Endothelial cell of umbilical vein (primary cell): ENCODE measurements at regions not wholly inside any gene's neighbourhood (a gene's known extent, or its start where the extent isn't known, plus 50 kb on each side); places are given as distances from the start of the nearest gene placed in this dataset.

Experiments used
- BruUV-seq: library from RNA; stranded (reverse); fragments of 400-500 nt; replicated peaks from 2 replicates; lab custom pipeline; 2021; lab: Mats Ljungman, UMichigan
- CTCF ChIA-PET: fragments of 300-600, 350-600 bp; sonication (Branson Sonifier 250); formaldehyde crosslinking; loops from one replicate; lab custom pipeline; 2021; ENCODE audit warnings: antibody characterized with exemption, inconsistent platforms; lab: Charles Lee
- POLR2A ChIA-PET: fragments of 300-600, 350-600 bp; sonication (Branson Sonifier 250); formaldehyde crosslinking; loops from one replicate; lab custom pipeline; 2021; ENCODE audit warnings: antibody characterized with exemption, inconsistent platforms; lab: Charles Lee
- DNase-seq: peaks from one replicate; pipeline ENCODE4 v3.0.0-alpha.2; 2011; ENCODE audit warnings: low read depth, low spot score
- FAIRE-seq: peaks from 2 replicates; lab custom pipeline; 2011; peaks lifted over from hg19 to GRCh38; lab: Jason Lieb, UNC
- H2AFZ ChIP-seq: 2 replicates; pipeline ENCODE4 v1.6.0; 2012; ENCODE audit warnings: low read depth, low read length, control low read depth, inconsistent platforms
- H3K27ac ChIP-seq: 2 replicates; pipeline ENCODE4 v1.5.1; 2011; ENCODE audit warnings: low read depth, mild to moderate bottlenecking, control low read depth, low read length, moderate library complexity; ENCODE audit not compliant: insufficient read depth
- H3K27me3 ChIP-seq, 2 experiments: 2 replicates each; pipeline versions ENCODE4 v1.6.0 to v1.6.1; 2011; ENCODE audit warnings: low read length in 2 of 2, mixed read lengths in 1 of 2; ENCODE audit not compliant: control insufficient read depth in 2 of 2, insufficient read depth in 2 of 2
- H3K36me3 ChIP-seq, 2 experiments: 2 replicates in 1 of 2; 3 replicates in 1 of 2; pipeline ENCODE4 v1.5.1; 2011; ENCODE audit warnings: low read length in 2 of 2, mild to moderate bottlenecking in 1 of 2, moderate library complexity in 1 of 2; ENCODE audit not compliant: control insufficient read depth in 2 of 2, insufficient read depth in 2 of 2; ENCODE audit errors: extremely low read depth in 1 of 2
- H3K4me1 ChIP-seq: 3 replicates; pipeline ENCODE4 v1.5.1; 2011; ENCODE audit warnings: mild to moderate bottlenecking, low read length; ENCODE audit not compliant: control insufficient read depth, insufficient read depth; ENCODE audit errors: extremely low read depth
- H3K4me2 ChIP-seq: 2 replicates; pipeline ENCODE4 v1.6.1; 2011; ENCODE audit warnings: low read length, control low read depth, mixed read lengths; ENCODE audit not compliant: insufficient read depth
- H3K4me3 ChIP-seq, 3 experiments: fragments of 200-600 bp in 1 of 3; sonication (generic), shearing (Covaris generic) in 1 of 3; replicated peaks in 1 of 3; 2 replicates each; pipeline ENCODE4 v1.5.1; 2011 to 2016; ENCODE audit warnings: control low read depth in 3 of 3, low read length in 3 of 3, mild to moderate bottlenecking in 2 of 3, inconsistent platforms in 1 of 3, low read depth in 1 of 3, moderate library complexity in 1 of 3; ENCODE audit not compliant: insufficient read depth in 1 of 3
- H3K79me2 ChIP-seq: 2 replicates; pipeline ENCODE4 v1.6.0; 2012; ENCODE audit warnings: low read length, inconsistent platforms; ENCODE audit not compliant: control insufficient read depth, insufficient read depth
- H3K9ac ChIP-seq: replicated peaks from 2 replicates; pipeline ENCODE3; 2011; ENCODE audit warnings: low read length, control low read depth; ENCODE audit not compliant: insufficient read depth; ENCODE audit errors: extremely low read depth
- H3K9me1 ChIP-seq: replicated peaks from 3 replicates; pipeline ENCODE4 v1.6.0; 2011; ENCODE audit warnings: mild to moderate bottlenecking, low read length; ENCODE audit not compliant: control insufficient read depth, insufficient read depth; ENCODE audit errors: extremely low read depth
- H3K9me3 ChIP-seq: replicated peaks from 2 replicates; pipeline ENCODE4 v1.5.1; 2012; ENCODE audit warnings: low read length, inconsistent platforms; ENCODE audit not compliant: control insufficient read depth, insufficient read depth
- H4K20me1 ChIP-seq: replicated peaks from 2 replicates; pipeline ENCODE3; 2011; ENCODE audit warnings: mild to moderate bottlenecking, low read length; ENCODE audit not compliant: control insufficient read depth, insufficient read depth; ENCODE audit errors: extremely low read depth
- CTCF ChIP-seq, 2 donors: IDR thresholded peaks; 1 replicate in 1 of 2; 2 replicates in 1 of 2; pipeline ENCODE4 v1.5.1; 2011; ENCODE audit warnings: low read length in 2 of 2, mild to moderate bottlenecking in 2 of 2, moderate library complexity in 2 of 2, control low read depth in 1 of 2, inconsistent platforms in 1 of 2, low read depth in 1 of 2; ENCODE audit not compliant: insufficient read depth in 1 of 2; ENCODE audit errors: extremely low read depth in 1 of 2
- EZH2 ChIP-seq: IDR thresholded peaks from 2 replicates; pipeline ENCODE4 v1.6.1; 2012; ENCODE audit warnings: borderline replicate concordance, low read depth, mild to moderate bottlenecking, moderate library complexity, low read length, inconsistent platforms; ENCODE audit not compliant: severe bottlenecking
- FOS ChIP-seq: IDR thresholded peaks from 2 replicates; pipeline ENCODE4 v1.6.1; 2011; ENCODE audit warnings: mild to moderate bottlenecking, low read length, moderate library complexity, borderline replicate concordance; ENCODE audit not compliant: insufficient read depth
- GATA2 ChIP-seq: IDR thresholded peaks from 2 replicates; pipeline ENCODE4 v1.7.0; 2011; ENCODE audit warnings: low read depth, mild to moderate bottlenecking, moderate library complexity, mixed read lengths, low read length; ENCODE audit not compliant: insufficient read length, insufficient read depth
- JUN ChIP-seq: IDR thresholded peaks from 2 replicates; pipeline ENCODE4 v1.6.1; 2011; ENCODE audit warnings: borderline replicate concordance, low read depth; ENCODE audit not compliant: insufficient read length, insufficient read depth
- MAX ChIP-seq: IDR thresholded peaks from 2 replicates; pipeline ENCODE4 v1.6.1; 2011; ENCODE audit not compliant: insufficient read depth, insufficient read length
- MYC ChIP-seq: IDR thresholded peaks from one replicate; pipeline ENCODE4 v1.6.1; 2011; ENCODE audit warnings: mild to moderate bottlenecking, low read depth, low read length
- POLR2A ChIP-seq: IDR thresholded peaks from 2 replicates; pipeline ENCODE4 v1.6.1; 2012; ENCODE audit warnings: low read depth, mild to moderate bottlenecking, control low read depth, low read length
- POLR2AphosphoS5 ChIP-seq: IDR thresholded peaks from 2 replicates; pipeline ENCODE4 v1.6.1; 2012; ENCODE audit warnings: low read depth, mild to moderate bottlenecking, control low read depth, low read length, moderate library complexity; ENCODE audit not compliant: insufficient read depth
- dilution Hi-C: fragments of 300-500 bp; cut with MboI; formaldehyde crosslinking; loops from one replicate; pipeline ENCODE4 v1.15.0; 2019; ENCODE audit warnings: low sequenced_read_pairs; ENCODE audit not compliant: extremely low pct_ligation_motif_present
- intact Hi-C: fragments of 100-400 bp; cut with micrococcal nuclease; formaldehyde crosslinking; loops from one replicate; pipeline ENCODE4 v1.10.0; 2022

GRCh38 chr12:111029305-111029704 is 108.9 kb upstream of the MYL2 start:
- H3K4me3 ChIP-seq, result no peak overlapping the region
- H3K27ac ChIP-seq, result no peak overlapping the region
- POLR2A ChIA-PET, result no interaction called here
- no peaks in the 10 kb centered on the region for H3K4me1 ChIP-seq
- H3K9me3 ChIP-seq, result no peaks in the 10 kb centered on the region
- no peaks in the 10 kb centered on the region for H3K9me1 ChIP-seq
- no peak for FAIRE-seq
- no TSS peak for BruUV-seq
- dilution Hi-C loops (no loop called here), intact Hi-C loops (no loop called here)
- H3K4me2 ChIP-seq, result no peak overlapping the region
- no peaks in the 10 kb centered on the region for H3K36me3 ChIP-seq
- TF ChIP-seq JUN (no peak), FOS (no peak), CTCF (IDR thresholded peaks at IDR 0.05; ENCODE audit: extremely low read depth in 1 of 2, insufficient read depth in 1 of 2, low read depth in 1 of 2, low read length in 2 of 2) (no peak), MYC (no peak), GATA2 (no peak), MAX (no peak), POLR2AphosphoS5 (no peak), EZH2 (no peak), POLR2A (no peak)
- no peak overlapping the region for H2AFZ ChIP-seq
- DNase-seq, result no peak
- H3K27me3 ChIP-seq, result peaks cover 35 to 47% of the 10 kb centered on the region in 2 experiments
- no peak overlapping the region for H3K9ac ChIP-seq
- no peaks in the 10 kb centered on the region for H3K79me2 ChIP-seq
- H4K20me1 ChIP-seq, result no peaks in the 10 kb centered on the region
- CTCF ChIA-PET, result interaction anchor here (2.4 kb wide), 1 partner anchor 269 kb away, joined by 8 read pairs; no protein-coding TSS in a partner anchor
